B cell (primary cell): ENCODE measurements at regions not wholly inside any gene's neighbourhood (a gene's known extent, or its start where the extent isn't known, plus 50 kb on each side); places are given as distances from the start of the nearest gene placed in this dataset.

ENCODE experiments used
- CTCF ChIP-seq: fragments of 200-600 bp; IDR thresholded peaks from one replicate; pipeline ENCODE4 v1.8.0; 2022; ENCODE audit warnings: antibody characterized with exemption, mild to moderate bottlenecking
- EZH2 ChIP-seq: IDR thresholded peaks from 2 replicates; pipeline ENCODE4 v1.6.1; 2012; ENCODE audit warnings: borderline replicate concordance, low read depth, mild to moderate bottlenecking, moderate library complexity, low read length; ENCODE audit not compliant: insufficient read depth, poor library complexity, severe bottlenecking

DNA sequence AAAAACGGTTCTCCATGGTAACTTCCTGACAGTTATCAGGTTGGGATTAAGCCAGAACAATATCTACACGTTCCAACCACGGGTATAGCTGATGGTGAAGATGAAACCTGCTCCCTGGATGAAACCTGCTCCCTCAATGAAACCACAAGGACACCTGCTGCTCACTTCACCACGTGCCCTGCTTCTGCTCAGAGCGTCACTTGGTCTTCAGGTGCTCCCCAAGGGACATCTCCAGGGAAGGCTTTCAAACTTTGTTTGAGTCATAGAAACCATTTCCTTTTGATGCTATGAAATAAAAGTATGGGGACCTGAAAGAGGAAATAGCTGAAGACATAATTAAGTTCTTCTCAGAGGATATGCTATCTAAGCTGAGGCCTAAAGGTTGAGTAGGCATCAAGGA, 242.4 kb downstream of the MED10 start:
- TF ChIP-seq CTCF (no peak), EZH2 (no peak)
